SHP77 treated with DMSO at 0.1 percent for 48 hours (cell line): ENCODE measurements at regions not wholly inside any gene's neighbourhood (a gene's known extent, or its start where the extent isn't known, plus 50 kb on each side); places are given as distances from the start of the nearest gene placed in this dataset.

Source experiments
- DNase-seq: peaks from one replicate; lab custom pipeline; 2025; lab: John Stamatoyannopoulos, UW

- no peak for DNase-seq
Observed at GRCh38 chr5:2128686-2129355, 246.1 kb upstream of the IRX4 start.

DNA sequence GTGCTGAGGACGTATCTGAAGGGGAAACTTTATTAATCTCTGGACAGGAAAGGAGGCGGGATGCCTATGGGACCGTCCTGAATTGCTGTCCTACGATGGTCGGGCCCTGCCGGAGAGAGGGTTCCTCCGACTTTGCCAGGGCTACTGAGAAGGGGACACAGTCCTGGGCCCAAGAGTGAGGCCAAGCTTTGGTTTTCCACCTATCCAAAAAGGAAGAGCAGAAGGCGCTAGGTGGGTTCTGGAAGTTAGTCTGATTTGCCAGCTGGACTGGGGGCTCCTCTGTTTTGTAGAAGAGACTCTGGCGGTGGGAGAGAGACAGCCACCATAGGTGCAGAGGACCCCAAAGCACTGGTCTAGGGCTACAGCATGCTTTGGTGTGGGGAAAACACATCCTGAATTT lies 243.8 kb upstream of the IRX4 start:
- DNase-seq, result no peak

DNA sequence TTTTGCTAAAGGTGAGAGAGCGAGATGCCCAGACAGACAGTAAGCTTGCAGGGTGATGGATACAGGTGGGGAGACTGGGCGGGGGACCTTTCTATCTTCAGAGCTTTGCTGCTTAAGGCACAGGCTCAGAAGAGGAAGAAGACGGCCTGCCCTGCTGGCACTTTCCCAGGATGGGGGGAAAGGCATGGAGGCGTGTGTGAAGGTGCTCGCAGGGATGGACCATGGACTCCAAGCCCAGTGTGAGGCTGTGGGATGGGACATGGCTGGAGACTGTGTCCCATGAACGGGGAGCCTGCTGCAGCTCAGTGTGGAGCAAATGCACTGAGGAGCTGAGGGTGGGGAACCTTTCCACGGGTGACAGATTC lies 243.2 kb upstream of the IRX4 start:
- no peak for DNase-seq

DNA sequence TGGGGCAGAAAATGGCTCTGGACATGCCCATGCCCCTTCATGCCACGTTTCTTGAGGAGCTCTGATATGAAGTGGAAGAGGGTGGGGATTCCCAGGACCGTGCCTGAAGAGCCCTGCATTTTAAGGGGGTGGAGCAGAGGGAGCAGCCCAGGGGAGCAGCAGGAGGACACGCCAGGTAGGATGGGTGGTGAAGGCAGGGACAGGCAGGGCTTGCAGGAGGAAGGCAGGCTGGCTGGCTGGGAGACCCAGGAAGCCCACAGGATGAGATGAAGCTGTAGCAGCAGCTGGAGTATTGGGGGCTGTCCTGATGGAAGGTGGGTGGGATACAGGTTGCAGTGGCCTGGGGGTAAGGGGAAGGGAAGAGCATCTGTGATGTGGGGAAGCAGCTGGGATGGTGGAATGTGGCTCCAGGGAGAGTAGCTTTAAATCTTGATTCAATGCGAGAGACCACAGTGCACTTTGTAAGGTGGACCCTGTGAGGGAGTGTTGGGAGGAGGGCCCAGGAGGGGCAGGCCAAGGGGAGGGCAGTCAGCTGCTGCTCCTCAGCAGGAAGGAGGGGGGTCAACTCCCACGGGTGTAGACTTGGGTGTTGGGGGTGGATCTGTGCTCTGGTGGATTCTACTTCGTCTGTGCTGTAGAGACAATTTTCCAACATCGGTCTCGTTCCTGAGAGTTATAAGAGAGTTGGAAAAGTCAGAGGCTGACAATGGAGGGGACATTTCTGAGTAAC lies 242.6 kb upstream of the IRX4 start:
- DNase-seq, result no peak

DNA sequence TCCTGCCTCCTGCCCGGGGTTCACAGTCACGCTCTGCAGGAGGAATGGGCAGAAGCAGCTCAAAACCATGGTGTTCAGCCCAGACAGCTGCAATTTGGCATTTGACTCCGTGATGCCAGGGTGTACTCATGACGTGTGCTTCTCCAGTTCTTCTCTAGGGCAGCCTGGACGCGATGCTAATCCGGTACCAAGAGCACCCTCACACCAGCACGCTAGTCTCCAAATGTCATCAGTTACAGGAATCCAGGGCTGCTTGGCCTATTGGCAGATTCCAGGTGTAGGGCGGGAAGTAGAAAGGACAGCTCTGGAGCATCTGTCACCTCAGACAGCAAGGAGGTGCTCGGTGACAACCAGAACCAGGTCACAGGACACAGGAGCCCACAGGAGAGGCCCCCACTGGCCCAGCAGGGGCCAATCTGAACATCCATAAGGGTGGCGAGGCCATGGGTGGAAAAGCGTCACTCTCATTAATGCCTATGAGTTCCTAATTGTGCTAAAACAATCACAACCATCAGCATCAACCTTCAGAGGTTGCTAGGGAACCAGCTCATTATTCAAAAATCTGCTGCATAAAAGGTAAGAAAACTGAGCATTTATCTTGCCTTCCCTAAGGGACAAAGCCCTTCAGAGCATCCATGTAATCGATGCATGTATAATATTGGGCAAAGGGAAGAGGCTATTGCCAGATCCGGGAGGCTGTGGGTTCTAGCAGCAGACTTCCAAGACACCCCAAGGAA lies 241.9 kb upstream of the IRX4 start:
- DNase-seq, result no peak

- DNase-seq, result no peak
Observed at GRCh38 chr5:2123874-2124273, 241.1 kb upstream of the IRX4 start.

DNA sequence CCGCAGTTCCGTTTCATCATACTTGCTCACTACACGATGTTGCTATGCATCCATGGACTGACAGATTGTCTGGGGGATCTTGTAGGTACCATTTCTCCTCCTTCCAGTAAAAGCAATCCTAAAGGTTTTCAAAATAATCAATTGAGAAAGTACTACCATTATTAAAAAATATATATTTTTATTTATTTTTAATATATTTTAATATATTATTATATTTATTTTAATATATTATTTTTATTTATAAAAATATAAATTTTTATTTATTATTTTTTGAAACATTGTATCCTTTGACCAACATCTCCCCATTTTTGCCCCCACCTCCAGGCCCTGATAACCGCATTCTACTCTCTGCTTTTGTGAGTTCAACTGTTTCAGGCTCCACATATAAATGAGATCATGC lies 237.6 kb upstream of the IRX4 start:
- no peak for DNase-seq

- DNase-seq, result no peak
Observed at GRCh38 chr5:2119573-2119972, 236.8 kb upstream of the IRX4 start.

DNA sequence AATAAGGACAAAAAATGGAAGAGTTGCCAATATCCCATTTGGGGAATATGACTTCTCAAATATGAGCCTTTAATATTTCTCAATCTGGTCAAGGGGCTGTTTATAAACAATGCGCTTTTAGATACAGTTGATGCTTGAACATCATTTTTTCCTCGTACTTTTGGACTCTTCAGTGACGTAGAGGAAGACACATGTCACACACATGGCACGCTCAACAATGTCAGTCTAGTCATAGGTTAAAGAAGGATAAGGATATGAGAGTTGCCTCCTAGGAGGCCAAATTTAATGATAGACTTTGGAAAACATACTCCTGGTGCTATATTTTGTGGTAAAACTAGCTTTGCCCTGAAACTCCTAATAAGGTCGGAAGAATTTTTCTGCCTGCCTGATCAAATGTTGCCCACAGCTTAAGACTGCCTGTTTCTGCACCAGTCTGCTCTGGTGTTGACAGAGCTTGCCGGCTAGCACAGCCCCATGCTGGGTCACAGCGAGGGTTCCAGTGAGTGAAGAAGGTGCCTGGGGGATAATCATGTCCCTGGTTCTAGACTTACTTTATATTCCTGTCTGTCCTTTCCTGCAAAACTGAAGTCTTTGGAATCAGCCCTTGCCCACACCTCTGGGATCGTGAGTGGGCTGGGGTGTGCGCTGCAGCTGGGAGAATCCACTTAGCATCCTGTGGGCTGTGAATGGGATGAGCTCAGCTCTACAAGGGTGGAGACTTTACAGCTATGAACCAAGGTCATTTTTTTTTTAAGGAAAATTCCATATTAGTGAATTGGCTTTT lies 230.8 kb upstream of the IRX4 start:
- no peak for DNase-seq

GRCh38 chr5:2112173-2113025 lies 229.7 kb upstream of the IRX4 start:
- DNase-seq, result no peak

DNA sequence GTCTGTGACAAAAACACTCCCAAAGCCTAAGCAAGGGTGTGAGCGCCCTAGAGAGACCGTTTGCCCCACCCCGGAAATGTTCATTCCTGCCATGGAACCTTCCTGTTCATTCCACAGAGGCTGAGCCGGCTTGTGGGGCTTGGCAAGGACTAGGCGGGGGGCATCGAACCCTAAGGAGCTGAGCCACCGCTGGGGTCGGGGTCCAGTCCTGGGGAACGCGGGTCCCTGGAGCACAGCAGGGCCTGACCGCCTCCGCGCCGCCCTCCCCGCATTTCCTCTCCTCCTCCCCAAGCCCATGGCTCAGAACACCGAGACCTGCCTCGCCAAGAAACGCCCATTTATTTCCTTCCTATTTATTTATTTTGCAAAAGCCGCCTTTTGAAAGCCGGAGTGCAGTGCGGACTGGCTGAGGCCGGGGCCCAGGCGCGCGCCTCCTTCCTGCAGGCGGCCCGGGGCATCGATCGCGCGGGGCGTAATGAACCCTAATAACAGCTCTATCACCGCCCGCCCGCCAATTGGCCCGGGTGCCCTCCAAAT lies 228.9 kb upstream of the IRX4 start:
- DNase-seq, result no peak

- no peak for DNase-seq
Observed at GRCh38 chr5:2110934-2111462, 228.3 kb upstream of the IRX4 start.

DNA sequence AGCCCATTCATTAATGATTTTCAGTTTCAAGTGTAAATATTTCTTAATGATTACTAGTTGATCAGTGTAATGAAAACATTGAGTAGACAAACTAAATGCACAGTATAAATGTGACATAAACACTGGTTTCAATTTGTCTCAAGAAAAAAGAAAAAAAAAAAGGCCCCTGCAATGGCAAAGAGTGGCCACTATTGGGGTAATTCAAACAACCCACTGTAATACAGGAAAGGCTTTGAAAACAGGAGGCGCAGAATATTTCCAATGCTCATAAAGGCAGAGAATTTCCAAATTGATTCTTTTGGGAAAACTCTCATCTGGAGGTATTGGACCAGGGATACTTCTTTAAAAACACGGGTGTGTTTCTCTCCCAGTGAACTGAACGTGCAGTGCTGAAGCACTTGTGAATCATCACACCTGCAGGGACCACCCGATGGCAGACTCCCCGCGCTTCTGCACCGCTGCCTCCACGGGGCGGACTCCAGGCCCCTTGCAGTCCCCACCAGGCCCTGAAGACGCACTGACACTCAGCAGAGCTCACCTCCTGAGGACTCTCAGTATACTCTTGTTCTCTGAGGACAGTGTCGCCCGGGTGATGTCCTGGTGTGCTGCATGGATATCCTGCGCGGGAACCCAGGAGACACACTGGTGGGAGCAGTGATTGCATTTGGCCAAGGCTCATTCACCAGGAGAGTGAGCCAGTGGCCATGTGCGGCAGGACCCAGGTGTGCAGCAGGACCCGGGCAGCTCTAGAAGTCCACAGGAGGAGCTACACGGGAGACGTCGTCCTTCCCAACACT lies 227.6 kb upstream of the IRX4 start:
- DNase-seq, result no peak

DNA sequence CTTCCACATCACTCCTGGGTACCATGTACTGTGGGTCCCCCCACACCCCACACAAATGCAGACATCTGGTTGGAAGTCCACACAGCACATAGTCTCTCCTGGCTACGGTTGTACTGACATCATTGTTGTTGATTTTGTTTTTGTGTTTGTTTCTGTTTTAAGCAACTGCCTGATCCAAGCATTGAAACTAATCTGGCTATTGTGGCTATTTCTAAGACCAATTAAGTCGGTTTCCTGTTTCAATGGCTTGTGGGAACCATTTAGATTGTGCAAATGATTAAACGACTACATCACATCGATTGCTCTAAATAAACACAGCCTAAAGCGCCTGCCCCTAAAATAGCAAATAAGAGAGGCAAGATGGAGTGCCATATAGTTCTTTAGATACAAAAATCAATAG lies 226.8 kb upstream of the IRX4 start:
- no peak for DNase-seq

- DNase-seq, result no peak
Observed at GRCh38 chr5:2106721-2107120, 224.0 kb upstream of the IRX4 start.

- no peak for DNase-seq
Observed at GRCh38 chr5:2105141-2105540, 222.4 kb upstream of the IRX4 start.

DNA sequence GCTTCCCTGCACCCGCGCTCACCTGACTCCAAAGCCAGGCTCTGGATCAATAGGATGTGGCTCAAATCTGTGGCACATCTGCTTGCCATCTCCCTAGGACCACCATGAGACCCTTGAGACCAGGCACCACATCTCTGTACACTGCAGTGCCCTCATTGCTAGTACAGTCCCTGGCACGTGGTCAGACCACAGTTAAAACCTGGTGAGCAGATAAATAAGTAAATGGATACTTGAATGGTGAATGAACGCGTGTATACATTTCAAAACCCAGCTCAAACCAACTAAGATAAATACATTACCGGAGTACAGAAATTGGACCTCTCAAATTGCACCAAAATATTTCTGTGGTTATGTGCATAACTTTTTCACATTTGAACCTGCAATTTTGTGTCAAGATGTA lies 221.2 kb upstream of the IRX4 start:
- no peak for DNase-seq

DNA sequence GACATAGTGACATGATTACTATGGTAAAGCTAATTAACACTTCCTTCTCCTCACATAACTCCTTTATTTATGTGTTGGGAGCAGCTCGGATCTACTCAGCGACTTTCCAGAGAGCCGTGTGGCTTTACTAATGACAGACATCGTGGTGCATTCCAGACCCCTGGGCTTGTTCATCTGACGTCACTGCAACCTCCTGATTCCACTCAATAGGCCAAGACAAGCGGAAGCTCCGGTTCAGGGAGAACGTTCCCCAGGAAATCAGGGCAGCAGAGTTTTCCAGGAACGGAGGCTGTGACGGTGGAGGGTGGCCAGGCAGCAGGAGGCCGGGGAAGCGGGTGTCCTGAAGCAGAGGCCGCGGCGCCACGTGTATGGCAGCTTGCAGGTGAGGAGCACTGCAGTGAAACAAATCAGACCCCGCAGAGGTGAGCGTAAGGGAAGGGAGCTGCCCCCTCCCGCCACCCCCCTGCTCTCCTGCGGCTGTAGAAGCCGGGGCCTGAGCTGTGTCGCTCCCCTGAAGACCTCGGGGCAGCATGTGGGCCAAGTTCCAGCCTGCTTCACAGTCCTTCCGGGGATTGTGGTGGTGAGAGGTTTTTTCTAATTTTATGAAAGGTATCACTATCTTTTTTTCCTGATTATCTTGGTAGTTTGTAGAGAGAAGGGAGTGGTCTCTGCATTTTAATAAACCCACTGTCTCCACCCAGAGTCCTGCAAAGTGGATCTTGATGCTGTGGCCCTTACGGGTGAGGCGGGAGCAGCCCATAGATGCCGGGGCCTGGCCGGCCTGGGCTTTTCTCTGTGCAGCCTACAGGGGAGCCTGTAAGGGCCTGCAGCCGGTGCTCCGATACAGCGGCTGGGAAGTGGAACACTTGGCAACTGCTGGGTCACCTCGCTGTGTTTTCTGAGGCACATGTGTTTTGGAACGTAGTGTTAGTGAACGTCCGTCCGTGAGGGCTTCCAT lies 220.4 kb upstream of the IRX4 start:
- DNase-seq, result no peak

DNA sequence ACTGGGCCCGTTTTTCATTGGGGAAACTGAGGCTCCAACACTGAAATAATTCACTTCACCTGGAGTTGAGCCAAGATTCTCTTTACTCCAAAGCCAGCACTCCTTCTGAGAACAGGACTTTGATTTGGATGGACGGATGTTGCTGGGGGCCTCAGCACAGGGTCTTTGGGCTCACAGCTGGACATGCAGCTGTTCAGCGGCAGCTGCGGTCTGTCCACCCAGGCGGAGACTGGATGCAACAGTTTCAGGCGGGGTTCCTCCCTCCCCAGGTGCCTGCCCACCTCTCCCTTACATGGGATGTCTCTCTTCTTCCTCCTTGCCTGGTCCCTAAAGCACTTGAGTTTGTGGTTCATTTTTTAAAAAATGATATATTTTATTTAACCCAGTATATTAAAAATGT lies 219.0 kb upstream of the IRX4 start:
- DNase-seq, result no peak
